Activated CD8-positive, alpha-beta memory T cell treated with anti-CD3 and anti-CD28 coated beads, Interleukin-2, amount 50 U/mL, for 24 hours (primary cell): ENCODE measurements at regions not wholly inside any gene's neighbourhood (a gene's known extent, or its start where the extent isn't known, plus 50 kb on each side); places are given as distances from the start of the nearest gene placed in this dataset.

Source experiments
- DNase-seq: peaks from one replicate; pipeline ENCODE4 v3.0.0-alpha.2; 2020; ENCODE audit errors: extremely low read depth

GRCh38 chr3:117616227-117616626, 906.6 kb downstream of the TUSC7 start:
- no peak for DNase-seq

- no peak for DNase-seq
Measured at GRCh38 chr3:117617906-117618305, 908.3 kb downstream of the TUSC7 start.

- DNase-seq: no peak
Measured at GRCh38 chr3:117618462-117618861, 908.9 kb downstream of the TUSC7 start.

GRCh38 chr3:117619805-117620204, 910.2 kb downstream of the TUSC7 start:
- no peak for DNase-seq

- DNase-seq: no peak
Measured at GRCh38 chr3:117622171-117622841, 912.7 kb downstream of the TUSC7 start.

GRCh38 chr3:117624424-117624823, 914.8 kb downstream of the TUSC7 start:
- no peak for DNase-seq

- DNase-seq: no peak
Measured at GRCh38 chr3:117625174-117625573, 915.6 kb downstream of the TUSC7 start.

- DNase-seq: no peak
Measured at GRCh38 chr3:117626577-117626976, 917.0 kb downstream of the TUSC7 start.

GRCh38 chr3:117628823-117629291, 919.3 kb downstream of the TUSC7 start:
- no peak for DNase-seq

GRCh38 chr3:117629505-117629904, 919.9 kb downstream of the TUSC7 start:
- DNase-seq: no peak

GRCh38 chr3:117630469-117630868, 920.9 kb downstream of the TUSC7 start:
- DNase-seq: no peak

- DNase-seq: no peak
Measured at GRCh38 chr3:117630885-117631284, 921.3 kb downstream of the TUSC7 start.

- no peak for DNase-seq
Measured at GRCh38 chr3:117631781-117632180, 922.2 kb downstream of the TUSC7 start.

- no peak for DNase-seq
Measured at GRCh38 chr3:117632191-117632590, 922.6 kb downstream of the TUSC7 start.

- no peak for DNase-seq
Measured at GRCh38 chr3:117633207-117633606, 923.6 kb downstream of the TUSC7 start.

- no peak for DNase-seq
Measured at GRCh38 chr3:117637666-117638065, 928.1 kb downstream of the TUSC7 start.

GRCh38 chr3:117644203-117644602, 934.6 kb downstream of the TUSC7 start:
- no peak for DNase-seq

- DNase-seq: no peak
Measured at GRCh38 chr3:117645561-117646242, 936.1 kb downstream of the TUSC7 start.

- DNase-seq: no peak
Measured at GRCh38 chr3:117647435-117647834, 937.9 kb downstream of the TUSC7 start.

GRCh38 chr3:117651246-117651645, 941.7 kb downstream of the TUSC7 start:
- DNase-seq: no peak

GRCh38 chr3:117656391-117656790, 946.8 kb downstream of the TUSC7 start:
- no peak for DNase-seq

- no peak for DNase-seq
Measured at GRCh38 chr3:117657278-117657677, 947.7 kb downstream of the TUSC7 start.
